Retina (tissue), 1 donor: ENCODE measurements at regions not wholly inside any gene's neighbourhood (a gene's known extent, or its start where the extent isn't known, plus 50 kb on each side); places are given as distances from the start of the nearest gene placed in this dataset.

Experiments
- DNase-seq: peaks from one replicate; pipeline ENCODE4 v3.0.0-alpha.2; 2016

GRCh38 chr7:137172105-137172590, 171.4 kb downstream of the PTN start:
- DNase-seq: no peak

GRCh38 chr7:137169282-137169698, 174.2 kb downstream of the PTN start:
- DNase-seq: peak; percentile 64

GRCh38 chr7:137167609-137168008, 175.9 kb downstream of the PTN start:
- no peak for DNase-seq

GRCh38 chr7:137166363-137166762, 177.2 kb downstream of the PTN start:
- DNase-seq: no peak

GRCh38 chr7:137165786-137166185, 177.7 kb downstream of the PTN start:
- no peak for DNase-seq

- DNase-seq: no peak
These were observed 178.3 kb downstream of the PTN start for GRCh38 chr7:137165241-137165640.

- DNase-seq: no peak
These were observed 179.3 kb downstream of the PTN start for GRCh38 chr7:137164251-137164650.

- no peak for DNase-seq
These were observed 183.3 kb downstream of the PTN start for GRCh38 chr7:137160236-137160635.

- DNase-seq: no peak
These were observed 186.3 kb downstream of the PTN start for GRCh38 chr7:137157256-137157655.

- no peak for DNase-seq
These were observed 191.9 kb downstream of the PTN start for GRCh38 chr7:137151690-137152052.

GRCh38 chr7:137151041-137151689, 192.4 kb downstream of the PTN start:
- DNase-seq: no peak

GRCh38 chr7:137147338-137147720, 196.2 kb downstream of the PTN start:
- DNase-seq: no peak

- no peak for DNase-seq
These were observed 196.8 kb downstream of the PTN start for GRCh38 chr7:137146552-137147337.

- DNase-seq: no peak
These were observed 197.5 kb downstream of the PTN start for GRCh38 chr7:137146012-137146455.

GRCh38 chr7:137142376-137142775, 201.2 kb downstream of the PTN start:
- no peak for DNase-seq

GRCh38 chr7:137135654-137136350, 207.7 kb downstream of the PTN start:
- no peak for DNase-seq

GRCh38 chr7:137130751-137131158, 212.8 kb downstream of the PTN start:
- no peak for DNase-seq

GRCh38 chr7:137129025-137129424, 214.5 kb downstream of the PTN start:
- DNase-seq: no peak

- DNase-seq: no peak
These were observed 215.7 kb downstream of the PTN start for GRCh38 chr7:137127806-137128205.

GRCh38 chr7:137127058-137127457, 216.5 kb downstream of the PTN start:
- DNase-seq: no peak

GRCh38 chr7:137122145-137122544, 221.4 kb downstream of the PTN start:
- DNase-seq: no peak

GRCh38 chr7:137120690-137121089, 222.8 kb downstream of the PTN start:
- DNase-seq: no peak

- no peak for DNase-seq
These were observed 233.0 kb downstream of the PTN start for GRCh38 chr7:137110535-137110934.

GRCh38 chr7:137110091-137110509, 233.4 kb downstream of the PTN start:
- DNase-seq: peak; percentile 7
